Osteoblast (primary cell): ENCODE measurements at regions not wholly inside any gene's neighbourhood (a gene's known extent, or its start where the extent isn't known, plus 50 kb on each side); places are given as distances from the start of the nearest gene placed in this dataset.

Source experiments
- DNase-seq: peaks from one replicate; pipeline ENCODE4 v3.0.0; 2011; ENCODE audit warnings: low spot score, mixed read lengths; ENCODE audit not compliant: insufficient read length; ENCODE audit errors: missing footprints
- H2AFZ ChIP-seq: 2 replicates; pipeline ENCODE4 v1.6.0; 2011; ENCODE audit warnings: mild to moderate bottlenecking, low read length
- H3K27ac ChIP-seq: 2 replicates; pipeline ENCODE4 v1.5.1; 2011; ENCODE audit warnings: mild to moderate bottlenecking, low read depth, low read length, moderate library complexity
- H3K27me3 ChIP-seq: 2 replicates; pipeline ENCODE4 v1.6.0; 2012; ENCODE audit warnings: mild to moderate bottlenecking, control low read depth, inconsistent platforms, low read length, moderate library complexity; ENCODE audit not compliant: insufficient read depth
- H3K36me3 ChIP-seq: 2 replicates; pipeline ENCODE4 v1.5.1; 2011; ENCODE audit warnings: mild to moderate bottlenecking, low read length, control low read depth, moderate library complexity; ENCODE audit not compliant: insufficient read depth
- H3K4me1 ChIP-seq: 2 replicates; pipeline ENCODE4 v1.5.1; 2011; ENCODE audit warnings: mild to moderate bottlenecking, low read length, control low read depth, moderate library complexity; ENCODE audit not compliant: insufficient read depth
- H3K4me2 ChIP-seq: 2 replicates; pipeline ENCODE4 v1.6.0; 2011; ENCODE audit warnings: mild to moderate bottlenecking, low read length; ENCODE audit not compliant: insufficient read depth
- H3K4me3 ChIP-seq: fragments of 200-600 bp; sonication (generic); 3 replicates; pipeline ENCODE4 v1.5.1; 2012; ENCODE audit warnings: mild to moderate bottlenecking, low read length, inconsistent platforms; ENCODE audit not compliant: insufficient read depth
- H3K79me2 ChIP-seq: 2 replicates; pipeline ENCODE4 v1.6.0; 2012; ENCODE audit warnings: mild to moderate bottlenecking, low read length, control low read depth, inconsistent platforms; ENCODE audit not compliant: insufficient read depth
- H3K9me3 ChIP-seq: 2 replicates; pipeline ENCODE4 v1.5.1; 2011; ENCODE audit warnings: low read depth, low read length, control low read depth
- H4K20me1 ChIP-seq: 2 replicates; pipeline ENCODE4 v1.6.0; 2012; ENCODE audit warnings: mild to moderate bottlenecking, low read length, control low read depth; ENCODE audit not compliant: insufficient read depth
- CTCF ChIP-seq: IDR thresholded peaks from 2 replicates; pipeline ENCODE4 v1.5.1; 2011; ENCODE audit warnings: mild to moderate bottlenecking, low read depth, low read length, moderate library complexity; ENCODE audit errors: extremely low read depth

GRCh38 chr20:11057624-11058023 lies 383.8 kb upstream of the JAG1 start:
- H3K79me2 ChIP-seq: no peaks in the 10 kb centered on the region
- H3K4me2 ChIP-seq: no peak overlapping the region
- no peaks in the 10 kb centered on the region for H3K4me1 ChIP-seq
- H2AFZ ChIP-seq: no peak overlapping the region
- H3K9me3 ChIP-seq: no peaks in the 10 kb centered on the region
- H3K27me3 ChIP-seq: no peaks in the 10 kb centered on the region
- no peak overlapping the region for H3K27ac ChIP-seq
- no peak overlapping the region for H3K4me3 ChIP-seq
- no peak for TF ChIP-seq CTCF
- no peaks in the 10 kb centered on the region for H4K20me1 ChIP-seq
- no peak for DNase-seq
- H3K36me3 ChIP-seq: no peaks in the 10 kb centered on the region

GRCh38 chr20:11059659-11060058 lies 385.9 kb upstream of the JAG1 start:
- no peak for DNase-seq
- no peaks in the 10 kb centered on the region for H3K4me1 ChIP-seq
- no peak for TF ChIP-seq CTCF
- H3K4me2 ChIP-seq: no peak overlapping the region
- no peak overlapping the region for H2AFZ ChIP-seq
- H3K79me2 ChIP-seq: no peaks in the 10 kb centered on the region
- H3K27ac ChIP-seq: no peak overlapping the region
- H3K36me3 ChIP-seq: no peaks in the 10 kb centered on the region
- no peaks in the 10 kb centered on the region for H3K27me3 ChIP-seq
- H4K20me1 ChIP-seq: no peaks in the 10 kb centered on the region
- no peaks in the 10 kb centered on the region for H3K9me3 ChIP-seq
- H3K4me3 ChIP-seq: no peak overlapping the region

GRCh38 chr20:11060423-11061185 lies 386.8 kb upstream of the JAG1 start:
- no peaks in the 10 kb centered on the region for H3K9me3 ChIP-seq
- no peaks in the 10 kb centered on the region for H3K79me2 ChIP-seq
- no peak overlapping the region for H3K4me3 ChIP-seq
- no peak overlapping the region for H3K27ac ChIP-seq
- no peaks in the 10 kb centered on the region for H3K27me3 ChIP-seq
- no peak for DNase-seq
- H3K36me3 ChIP-seq: no peaks in the 10 kb centered on the region
- H3K4me2 ChIP-seq: no peak overlapping the region
- no peak overlapping the region for H2AFZ ChIP-seq
- H3K4me1 ChIP-seq: no peaks in the 10 kb centered on the region
- H4K20me1 ChIP-seq: no peaks in the 10 kb centered on the region
- no peak for TF ChIP-seq CTCF

GRCh38 chr20:11063444-11063843 lies 389.6 kb upstream of the JAG1 start:
- Histone ChIP-seq H3K9me3 (no peaks in the 10 kb centered on the region), H4K20me1 (no peaks in the 10 kb centered on the region), H3K79me2 (no peaks in the 10 kb centered on the region), H3K4me3 (no peak overlapping the region), H3K4me1 (no peaks in the 10 kb centered on the region), H3K4me2 (no peak overlapping the region), H2AFZ (no peak overlapping the region), H3K36me3 (no peaks in the 10 kb centered on the region), H3K27ac (no peak overlapping the region), H3K27me3 (no peaks in the 10 kb centered on the region)
- DNase-seq: no peak
- no peak for TF ChIP-seq CTCF
